A549 (cell line): ENCODE measurements at regions not wholly inside any gene's neighbourhood (a gene's known extent, or its start where the extent isn't known, plus 50 kb on each side); places are given as distances from the start of the nearest gene placed in this dataset.

ENCODE experiments used
- ATAC-seq, 2 experiments: fragments of 200-7000 bp in 1 of 2; fragments of >200 bp in 1 of 2; cut with Nextera tagmentation in 1 of 2; cut with Tn5 transposase in 1 of 2; 3 replicates each; pipeline versions ENCODE4 v1.8.0 to v1.9.1; 2018 to 2020; ENCODE audit warnings: mild to moderate bottlenecking in 1 of 2, moderate library complexity in 1 of 2
- CTCF ChIA-PET: fragments of 300-600 bp; sonication (Branson Sonifier 250); formaldehyde crosslinking; extraction: SDS; loops from one replicate; lab custom pipeline; 2021; ENCODE audit warnings: antibody characterized with exemption, inconsistent platforms; lab: Yijun Ruan, JAX
- POLR2A ChIA-PET: fragments of 350-600 bp; formaldehyde crosslinking; extraction: SDS; loops from one replicate; lab custom pipeline; 2021; ENCODE audit warnings: antibody characterized with exemption, inconsistent platforms; lab: Yijun Ruan, JAX
- DNase-seq, 2 experiments: peaks; one replicate each; pipeline versions ENCODE4 v3.0.0 to v3.0.0-alpha.2; 2011 to 2016; ENCODE audit warnings: low read depth in 1 of 2, low spot score in 1 of 2
- FAIRE-seq: peaks from 2 replicates; lab custom pipeline; 2011; peaks lifted over from hg19 to GRCh38; lab: Jason Lieb, UNC
- H3K27ac ChIP-seq, 2 experiments: fragments of >200 bp; sonication (Bioruptor Twin); formaldehyde crosslinking; 3 replicates each; pipeline ENCODE4 v1.5.1; 2016 to 2017
- H3K4me1 ChIP-seq: fragments of >200 bp; sonication (Bioruptor Twin); formaldehyde crosslinking; 3 replicates; pipeline ENCODE4 v1.6.1; 2016
- H3K4me2 ChIP-seq: fragments of >200 bp; sonication (Bioruptor Twin); formaldehyde crosslinking; 3 replicates; pipeline ENCODE4 v1.6.1; 2016
- H3K4me3 ChIP-seq: fragments of >200 bp; sonication (Bioruptor Twin); formaldehyde crosslinking; 3 replicates; pipeline ENCODE4 v1.5.1; 2016
- H3K9me3 ChIP-seq: fragments of >200 bp; sonication (Bioruptor Twin); formaldehyde crosslinking; 3 replicates; pipeline ENCODE4 v1.6.1; 2016
- CBX2 ChIP-seq: fragments of 200-600 bp; sonication (generic); IDR thresholded peaks from 2 replicates; pipeline ENCODE4 v1.6.1; 2016; ENCODE audit warnings: low read depth, mild to moderate bottlenecking, borderline replicate concordance
- CEBPB ChIP-seq, 2 experiments: fragments of >200 bp in 1 of 2; sonication (Bioruptor Twin) in 1 of 2; formaldehyde crosslinking in 1 of 2; IDR thresholded peaks; 2 replicates each; pipeline ENCODE4 v1.6.1; 2012 to 2016
- CHD4 ChIP-seq: fragments of 200-600 bp; sonication (generic); IDR thresholded peaks from 2 replicates; pipeline ENCODE4 v1.6.1; 2016; ENCODE audit warnings: antibody characterized with exemption, mild to moderate bottlenecking, borderline replicate concordance
- E2F6 ChIP-seq: IDR thresholded peaks from 2 replicates; pipeline ENCODE4 v1.6.1; 2012; ENCODE audit warnings: low read depth, borderline replicate concordance
- EHF ChIP-seq: fragments of 250-450 bp; sonication (Bioruptor Pico); IDR thresholded peaks from 2 replicates; pipeline ENCODE4 v1.5.0; 2020; ENCODE audit warnings: mild to moderate bottlenecking
- ELK1 ChIP-seq: fragments of 150-350 bp; IDR thresholded peaks from 2 replicates; pipeline ENCODE4 v1.6.1; 2014; ENCODE audit warnings: low read depth, mild to moderate bottlenecking, low read length
- EP300 ChIP-seq, 2 experiments: fragments of >200 bp; sonication (Bioruptor Twin); formaldehyde crosslinking; IDR thresholded peaks; 2 replicates in 1 of 2; 3 replicates in 1 of 2; pipeline ENCODE4 v1.6.1; 2016 to 2017
- FOSL2 ChIP-seq, 2 experiments: fragments of 450-650 bp in 1 of 2; fragments of >200 bp in 1 of 2; sonication (Bioruptor Twin) in 1 of 2; formaldehyde crosslinking; IDR thresholded peaks; 2 replicates each; pipeline versions ENCODE4 v1.5.0 to v1.6.1; 2016 to 2020; ENCODE audit warnings: mild to moderate bottlenecking in 1 of 2, moderate library complexity in 1 of 2
- HES2 ChIP-seq: fragments of >200 bp; sonication (Bioruptor Twin); formaldehyde crosslinking; IDR thresholded peaks from 2 replicates; pipeline ENCODE4 v1.6.1; 2016
- HEYL ChIP-seq: fragments of 250-450 bp; sonication (Bioruptor Pico); IDR thresholded peaks from 2 replicates; pipeline ENCODE4 v1.8.0; 2021; ENCODE audit warnings: mild to moderate bottlenecking, moderate library complexity
- HOXA7 ChIP-seq: fragments of 250-450 bp; sonication (Bioruptor Pico); IDR thresholded peaks from 2 replicates; pipeline ENCODE4 v1.5.0; 2020; ENCODE audit warnings: mild to moderate bottlenecking, moderate library complexity
- HOXB13 ChIP-seq: fragments of 250-450 bp; sonication (Bioruptor Pico); IDR thresholded peaks from 2 replicates; pipeline ENCODE4 v1.5.0; 2020; ENCODE audit warnings: low read depth, mild to moderate bottlenecking, moderate library complexity
- JUN ChIP-seq, 2 experiments: fragments of >200 bp; sonication (Bioruptor Twin); formaldehyde crosslinking; IDR thresholded peaks; 2 replicates in 1 of 2; 3 replicates in 1 of 2; pipeline ENCODE4 v1.6.1; 2016 to 2017
- KDM1A ChIP-seq: fragments of 200-600 bp; sonication (generic); IDR thresholded peaks from 2 replicates; pipeline ENCODE4 v1.6.1; 2016; ENCODE audit warnings: low read depth, mild to moderate bottlenecking
- MAFK ChIP-seq: fragments of 450-650 bp; IDR thresholded peaks from 2 replicates; pipeline ENCODE4 v1.6.1; 2014; ENCODE audit not compliant: partially characterized antibody
- RAD21 ChIP-seq, 2 experiments: fragments of >200 bp in 1 of 2; sonication (Bioruptor Twin) in 1 of 2; formaldehyde crosslinking in 1 of 2; IDR thresholded peaks in 1 of 2; conservative IDR thresholded peaks in 1 of 2; 2 replicates in 1 of 2; 3 replicates in 1 of 2; pipeline ENCODE4 v1.6.1; 2012 to 2018; ENCODE audit warnings: inconsistent platforms in 1 of 2
- RCOR1 ChIP-seq: fragments of 150-350 bp; IDR thresholded peaks from 2 replicates; pipeline ENCODE4 v1.6.1; 2014; ENCODE audit warnings: antibody characterized with exemption, low read length, low read depth
- ZC3H11A ChIP-seq: fragments of 450-650 bp; IDR thresholded peaks from 2 replicates; pipeline ENCODE4 v1.6.1; 2014; ENCODE audit warnings: antibody characterized with exemption, mild to moderate bottlenecking
- ZSCAN20 ChIP-seq: fragments of 250-450 bp; sonication (Bioruptor Pico); IDR thresholded peaks from 2 replicates; pipeline ENCODE4 v1.8.0; 2022; ENCODE audit warnings: mild to moderate bottlenecking, moderate library complexity
- WGBS: methylation state at CpG from one replicate; pipeline ENCODE4 v1.1.6; 2017; ENCODE audit errors: missing lambda C conversion rate; 5-methylcytosine and 5-hydroxymethylcytosine counted together
- TF ChIP-seq, protein P1 (sequence below): fragments of >200 bp; sonication (Bioruptor Twin); formaldehyde crosslinking; IDR thresholded peaks from 3 replicates; pipeline ENCODE4 v1.6.1; 2016
- TF ChIP-seq, protein P2 (sequence below): fragments of 200-600 bp; sonication (generic); IDR thresholded peaks from 2 replicates; pipeline ENCODE4 v1.6.1; 2016; ENCODE audit warnings: antibody characterized with exemption, mild to moderate bottlenecking, moderate library complexity

GRCh38 chr11:87635001-87635400 is 540.2 kb downstream of the RAB38 start:
- CTCF ChIA-PET, result no interaction called here
- TF ChIP-seq FOSL2 (IDR thresholded peaks at IDR 0.05) (no peak), FOSL2 (CRISPR knock-in tag; IDR thresholded peaks at IDR 0.05) (no peak), EHF (CRISPR knock-in tag) (no peak), RCOR1 (no peak), HEYL (CRISPR knock-in tag) (no peak), RAD21 (conservative IDR thresholded peaks at IDR 0.05 in 1 of 2, IDR thresholded peaks at IDR 0.05 in 1 of 2) (no peak), MAFK (no peak), CEBPB (IDR thresholded peaks at IDR 0.05) (no peak), KDM1A (no peak), ELK1 (no peak), CBX2 (no peak), HES2 (no peak), HOXA7 (CRISPR knock-in tag) (no peak), JUN (IDR thresholded peaks at IDR 0.05) (no peak), E2F6 (no peak), CHD4 (no peak), ZC3H11A (no peak), HOXB13 (CRISPR knock-in tag) (no peak)
- TF ChIP-seq, protein P1, sequence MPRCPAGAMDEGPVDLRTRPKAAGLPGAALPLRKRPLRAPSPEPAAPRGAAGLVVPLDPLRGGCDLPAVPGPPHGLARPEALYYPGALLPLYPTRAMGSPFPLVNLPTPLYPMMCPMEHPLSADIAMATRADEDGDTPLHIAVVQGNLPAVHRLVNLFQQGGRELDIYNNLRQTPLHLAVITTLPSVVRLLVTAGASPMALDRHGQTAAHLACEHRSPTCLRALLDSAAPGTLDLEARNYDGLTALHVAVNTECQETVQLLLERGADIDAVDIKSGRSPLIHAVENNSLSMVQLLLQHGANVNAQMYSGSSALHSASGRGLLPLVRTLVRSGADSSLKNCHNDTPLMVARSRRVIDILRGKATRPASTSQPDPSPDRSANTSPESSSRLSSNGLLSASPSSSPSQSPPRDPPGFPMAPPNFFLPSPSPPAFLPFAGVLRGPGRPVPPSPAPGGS, result no peak
- TF ChIP-seq, protein P2, sequence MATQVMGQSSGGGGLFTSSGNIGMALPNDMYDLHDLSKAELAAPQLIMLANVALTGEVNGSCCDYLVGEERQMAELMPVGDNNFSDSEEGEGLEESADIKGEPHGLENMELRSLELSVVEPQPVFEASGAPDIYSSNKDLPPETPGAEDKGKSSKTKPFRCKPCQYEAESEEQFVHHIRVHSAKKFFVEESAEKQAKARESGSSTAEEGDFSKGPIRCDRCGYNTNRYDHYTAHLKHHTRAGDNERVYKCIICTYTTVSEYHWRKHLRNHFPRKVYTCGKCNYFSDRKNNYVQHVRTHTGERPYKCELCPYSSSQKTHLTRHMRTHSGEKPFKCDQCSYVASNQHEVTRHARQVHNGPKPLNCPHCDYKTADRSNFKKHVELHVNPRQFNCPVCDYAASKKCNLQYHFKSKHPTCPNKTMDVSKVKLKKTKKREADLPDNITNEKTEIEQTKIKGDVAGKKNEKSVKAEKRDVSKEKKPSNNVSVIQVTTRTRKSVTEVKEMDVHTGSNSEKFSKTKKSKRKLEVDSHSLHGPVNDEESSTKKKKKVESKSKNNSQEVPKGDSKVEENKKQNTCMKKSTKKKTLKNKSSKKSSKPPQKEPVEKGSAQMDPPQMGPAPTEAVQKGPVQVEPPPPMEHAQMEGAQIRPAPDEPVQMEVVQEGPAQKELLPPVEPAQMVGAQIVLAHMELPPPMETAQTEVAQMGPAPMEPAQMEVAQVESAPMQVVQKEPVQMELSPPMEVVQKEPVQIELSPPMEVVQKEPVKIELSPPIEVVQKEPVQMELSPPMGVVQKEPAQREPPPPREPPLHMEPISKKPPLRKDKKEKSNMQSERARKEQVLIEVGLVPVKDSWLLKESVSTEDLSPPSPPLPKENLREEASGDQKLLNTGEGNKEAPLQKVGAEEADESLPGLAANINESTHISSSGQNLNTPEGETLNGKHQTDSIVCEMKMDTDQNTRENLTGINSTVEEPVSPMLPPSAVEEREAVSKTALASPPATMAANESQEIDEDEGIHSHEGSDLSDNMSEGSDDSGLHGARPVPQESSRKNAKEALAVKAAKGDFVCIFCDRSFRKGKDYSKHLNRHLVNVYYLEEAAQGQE, result no peak
- no peak overlapping the region for H3K4me3 ChIP-seq
- no peak overlapping the region for H3K27ac ChIP-seq
- no peak for DNase-seq
- no peak for FAIRE-seq
- WGBS, result 33% methylated on average over 5 of the region's 5 CpGs
- ATAC-seq, result no peak
- H3K9me3 ChIP-seq, result no peaks in the 10 kb centered on the region
- H3K4me2 ChIP-seq, result no peak overlapping the region
- POLR2A ChIA-PET, result no interaction called here
- H3K4me1 ChIP-seq, result no peaks in the 10 kb centered on the region

- POLR2A ChIA-PET, result no interaction called here
Observed at GRCh38 chr11:87634331-87634730, 540.9 kb downstream of the RAB38 start.

More at GRCh38 chr11:87634331-87634730, 540.9 kb downstream of the RAB38 start:
- TF ChIP-seq ZSCAN20 (no peak), HOXB13 (CRISPR knock-in tag) (no peak), EP300 (IDR thresholded peaks at IDR 0.05) (no peak)
- Histone ChIP-seq H3K4me2 (no peak overlapping the region), H3K27ac (no peak overlapping the region), H3K4me3 (no peak overlapping the region), H3K4me1 (no peaks in the 10 kb centered on the region), H3K9me3 (no peaks in the 10 kb centered on the region)
- FAIRE-seq, result no peak
- no peak for DNase-seq
- CTCF ChIA-PET, result no interaction called here
- ATAC-seq, result no peak
- WGBS, result 1% methylated on average over 3 of the region's 3 CpGs
